H1 (cell line): ENCODE measurements at regions not wholly inside any gene's neighbourhood (a gene's known extent, or its start where the extent isn't known, plus 50 kb on each side); places are given as distances from the start of the nearest gene placed in this dataset.

ENCODE experiments used
- CTCF ChIA-PET: fragments of 300-600 bp; sonication (Branson Sonifier 250); formaldehyde crosslinking; loops from one replicate; lab custom pipeline; 2021; ENCODE audit not compliant: partially characterized antibody; lab: Charles Lee
- POLR2A ChIA-PET: fragments of 300-600 bp; sonication (Branson Sonifier 250); formaldehyde crosslinking; loops from one replicate; lab custom pipeline; 2021; ENCODE audit warnings: inconsistent platforms; ENCODE audit not compliant: partially characterized antibody; lab: Charles Lee
- DNase-seq, 2 experiments: peaks; one replicate each; pipeline versions ENCODE4 v3.0.0 to v3.0.0-alpha.2; 2010 to 2022; ENCODE audit warnings: low spot score in 2 of 2, low read depth in 1 of 2, mixed read lengths in 1 of 2
- FAIRE-seq: peaks from 2 replicates; lab custom pipeline; 2011; peaks lifted over from hg19 to GRCh38; lab: Jason Lieb, UNC
- H2AFZ ChIP-seq: 2 replicates; pipeline ENCODE4 v1.8.1; 2012; ENCODE audit warnings: low read length, inconsistent platforms
- H2AK5ac ChIP-seq: 2 replicates; pipeline ENCODE4 v1.6.1; 2013; ENCODE audit warnings: low read depth, low read length
- H2BK120ac ChIP-seq: replicated peaks from 2 replicates; pipeline ENCODE3; 2013; ENCODE audit warnings: low read depth, low read length, inconsistent platforms
- H2BK12ac ChIP-seq: 2 replicates; pipeline ENCODE4 v1.6.1; 2013; ENCODE audit warnings: low read depth, low read length
- H2BK15ac ChIP-seq: 2 replicates; pipeline ENCODE4 v1.6.1; 2013; ENCODE audit warnings: low read length
- H2BK20ac ChIP-seq: 2 replicates; pipeline ENCODE4 v1.6.1; 2013; ENCODE audit warnings: low read length
- H2BK5ac ChIP-seq: 2 replicates; pipeline ENCODE4 v1.6.1; 2013; ENCODE audit warnings: low read depth, low read length
- H3K14ac ChIP-seq: 2 replicates; pipeline ENCODE4 v1.6.1; 2013; ENCODE audit warnings: inconsistent platforms; ENCODE audit not compliant: insufficient read length
- H3K18ac ChIP-seq: 2 replicates; pipeline ENCODE4 v1.6.1; 2013; ENCODE audit warnings: low read length; ENCODE audit errors: extremely low read depth
- H3K23ac ChIP-seq: 2 replicates; pipeline ENCODE4 v1.6.1; 2013; ENCODE audit warnings: inconsistent platforms; ENCODE audit not compliant: insufficient read length
- H3K23me2 ChIP-seq: 2 replicates; pipeline ENCODE4 v1.6.1; 2013; ENCODE audit warnings: low read depth, low read length
- H3K27ac ChIP-seq: 2 replicates; pipeline ENCODE4 v1.6.1; 2011; ENCODE audit warnings: low read depth, low read length, inconsistent platforms
- H3K27me3 ChIP-seq, 4 experiments: replicated peaks in 1 of 4; 1 replicate in 1 of 4; 2 replicates in 3 of 4; pipeline versions ENCODE4 v1.6.1 to v1.8.1; 2011 to 2013; ENCODE audit warnings: low read length in 3 of 4, mild to moderate bottlenecking in 3 of 4, inconsistent platforms in 2 of 4, mixed read lengths in 2 of 4, moderate library complexity in 1 of 4; ENCODE audit not compliant: control insufficient read depth in 3 of 4, insufficient read depth in 3 of 4; ENCODE audit errors: extremely low read depth in 1 of 4
- H3K36me3 ChIP-seq, 4 experiments: 2 replicates each; pipeline versions ENCODE4 v1.6.1 to v1.8.1; 2011 to 2013; ENCODE audit warnings: mild to moderate bottlenecking in 4 of 4, low read length in 3 of 4, moderate library complexity in 2 of 4, control low read depth in 1 of 4, inconsistent platforms in 1 of 4; ENCODE audit not compliant: insufficient read depth in 4 of 4, control insufficient read depth in 2 of 4
- H3K4ac ChIP-seq: replicated peaks from 2 replicates; pipeline ENCODE3; 2013; ENCODE audit warnings: low read length, low read depth, mixed read lengths, inconsistent platforms; ENCODE audit not compliant: insufficient read length
- H3K4me1 ChIP-seq, 4 experiments: replicated peaks in 1 of 4; 1 replicate in 1 of 4; 2 replicates in 3 of 4; pipeline versions ENCODE4 v1.6.1 to v1.8.1; 2011 to 2013; ENCODE audit warnings: low read length in 3 of 4, inconsistent platforms in 2 of 4, mixed read lengths in 1 of 4; ENCODE audit not compliant: insufficient read depth in 4 of 4, control insufficient read depth in 3 of 4
- H3K4me2 ChIP-seq, 2 experiments: 2 replicates each; pipeline versions ENCODE4 v1.6.1 to v1.8.1; 2011 to 2013; ENCODE audit warnings: low read depth in 2 of 2, low read length in 2 of 2, control low read depth in 1 of 2, inconsistent platforms in 1 of 2, mild to moderate bottlenecking in 1 of 2; ENCODE audit not compliant: insufficient read depth in 1 of 2
- H3K4me3 ChIP-seq, 4 experiments: fragments of 200-600, 300-600 bp in 1 of 4; sonication (generic), shearing (Covaris generic), sonication (Bioruptor Twin) in 1 of 4; 2 replicates each; pipeline versions ENCODE4 v1.5.1 to v1.8.1; 2011 to 2016; ENCODE audit warnings: low read length in 4 of 4, low read depth in 3 of 4, control low read depth in 2 of 4, inconsistent platforms in 2 of 4, mild to moderate bottlenecking in 2 of 4, mixed read lengths in 1 of 4, moderate library complexity in 1 of 4; ENCODE audit not compliant: insufficient read depth in 2 of 4; ENCODE audit errors: extremely low read depth in 1 of 4
- H3K56ac ChIP-seq: replicated peaks from 2 replicates; pipeline ENCODE3; 2013; ENCODE audit warnings: low read depth, mild to moderate bottlenecking, mixed read lengths, low read length, inconsistent platforms; ENCODE audit not compliant: insufficient read length
- H3K79me1 ChIP-seq: 2 replicates; pipeline ENCODE4 v1.6.1; 2013; ENCODE audit warnings: low read depth, low read length, control low read depth
- H3K79me2 ChIP-seq, 2 experiments: 2 replicates each; pipeline versions ENCODE4 v1.6.1 to v1.8.1; 2012 to 2013; ENCODE audit warnings: low read length in 2 of 2, mild to moderate bottlenecking in 2 of 2, inconsistent platforms in 1 of 2; ENCODE audit not compliant: insufficient read depth in 2 of 2, control insufficient read depth in 1 of 2
- H3K9ac ChIP-seq, 4 experiments: replicated peaks in 1 of 4; 1 replicate in 1 of 4; 2 replicates in 3 of 4; pipeline versions ENCODE4 v1.6.1 to v1.8.1; 2011 to 2013; ENCODE audit warnings: low read depth in 3 of 4, low read length in 3 of 4, control low read depth in 2 of 4, mild to moderate bottlenecking in 2 of 4, moderate library complexity in 2 of 4, inconsistent platforms in 1 of 4; ENCODE audit errors: extremely low read depth in 1 of 4
- H3K9me3 ChIP-seq, 2 experiments: 2 replicates each; pipeline versions ENCODE4 v1.6.1 to v1.8.1; 2012 to 2013; ENCODE audit warnings: mild to moderate bottlenecking in 2 of 2, moderate library complexity in 2 of 2, control low read depth in 1 of 2, inconsistent platforms in 1 of 2, low read depth in 1 of 2, low read length in 1 of 2, mixed read lengths in 1 of 2; ENCODE audit not compliant: insufficient read depth in 2 of 2
- H4K20me1 ChIP-seq, 2 experiments: replicated peaks in 1 of 2; 2 replicates each; pipeline versions ENCODE3 to v1.8.1; 2011 to 2013; ENCODE audit warnings: inconsistent platforms in 2 of 2, low read length in 2 of 2, mild to moderate bottlenecking in 1 of 2; ENCODE audit not compliant: insufficient read depth in 2 of 2, control insufficient read depth in 1 of 2
- H4K5ac ChIP-seq: 2 replicates; pipeline ENCODE4 v1.6.1; 2013; ENCODE audit warnings: low read length, low read depth, mixed read lengths, inconsistent platforms; ENCODE audit not compliant: insufficient read length
- H4K8ac ChIP-seq: 2 replicates; pipeline ENCODE4 v1.8.0; 2013; ENCODE audit warnings: mild to moderate bottlenecking, moderate library complexity, low read length, inconsistent platforms; ENCODE audit not compliant: insufficient read depth; ENCODE audit errors: extremely low read depth
- H4K91ac ChIP-seq: replicated peaks from 2 replicates; pipeline ENCODE3; 2013; ENCODE audit warnings: low read length, mixed read lengths, inconsistent platforms; ENCODE audit not compliant: insufficient read length
- ASH2L ChIP-seq: fragments of 200-600, 300-600 bp; sonication (generic); IDR thresholded peaks from one replicate; pipeline ENCODE4 v1.7.1; 2017; ENCODE audit warnings: low read length
- CBX5 ChIP-seq: fragments of 300-800, 300-1000 bp; sonication (generic); IDR thresholded peaks from 2 replicates; pipeline ENCODE4 v1.7.1; 2016; ENCODE audit warnings: antibody characterized with exemption, low read length, low read depth
- CEBPB ChIP-seq: IDR thresholded peaks from 2 replicates; pipeline ENCODE4 v1.6.1; 2012; ENCODE audit warnings: low read depth, low read length
- CTBP2 ChIP-seq: IDR thresholded peaks from 2 replicates; pipeline ENCODE4 v1.7.0; 2011; ENCODE audit warnings: borderline replicate concordance, mild to moderate bottlenecking, moderate library complexity, mixed read lengths, low read length; ENCODE audit not compliant: insufficient read depth, insufficient read length
- GTF2F1 ChIP-seq: IDR thresholded peaks from 2 replicates; pipeline ENCODE4 v1.6.1; 2012; ENCODE audit warnings: low read depth, low read length, improper control_type of control experiment, borderline replicate concordance
- NANOG ChIP-seq: IDR thresholded peaks from 2 replicates; pipeline ENCODE4 v1.6.1; 2011; ENCODE audit warnings: low read length, low read depth, mild to moderate bottlenecking, inconsistent platforms; ENCODE audit not compliant: insufficient read depth, poor library complexity, severe bottlenecking
- SIN3A ChIP-seq, 2 experiments: IDR thresholded peaks in 1 of 2; conservative IDR thresholded peaks in 1 of 2; 2 replicates each; pipeline ENCODE4 v1.6.1; 2011 to 2012; ENCODE audit warnings: low read length in 2 of 2, improper control_type of control experiment in 1 of 2, low read depth in 1 of 2, mild to moderate bottlenecking in 1 of 2
- SIRT6 ChIP-seq: IDR thresholded peaks from one replicate; pipeline ENCODE4 v1.7.1; 2012; ENCODE audit warnings: low read length, inconsistent platforms
- TCF12 ChIP-seq: IDR thresholded peaks from 2 replicates; pipeline ENCODE4 v1.6.1; 2011; ENCODE audit warnings: low read depth, mild to moderate bottlenecking, low read length
- TEAD4 ChIP-seq: IDR thresholded peaks from 2 replicates; pipeline ENCODE4 v1.6.1; 2012; ENCODE audit warnings: low read depth, low read length, inconsistent platforms, mixed read lengths
- WGBS, 2 experiments: shearing (Covaris generic) in 1 of 2; methylation state at CpG; one replicate each; pipeline versions ENCODE4 v1.1.6 to v1.1.7; 2013 to 2015; ENCODE audit warnings: low lambda C conversion rate in 2 of 2, mixed read lengths in 2 of 2, inconsistent platforms in 1 of 2, low coverage in 1 of 2, missing lambda C conversion rate in 1 of 2; ENCODE audit not compliant: insufficient replicate concordance in 2 of 2, insufficient coverage in 1 of 2, insufficient read length in 1 of 2; ENCODE audit errors: extremely low coverage in 1 of 2, missing lambda C conversion rate in 1 of 2; 5-methylcytosine and 5-hydroxymethylcytosine counted together

GRCh38 chr12:59069516-59069915, 149.2 kb upstream of the LRIG3 start:
- no peak overlapping the region for H4K5ac ChIP-seq
- H3K14ac ChIP-seq: no peak overlapping the region
- FAIRE-seq (no peak), DNase-seq (no peak)
- H3K4me3 ChIP-seq: no peak overlapping the region
- no peaks in the 10 kb centered on the region for H4K20me1 ChIP-seq
- no peak overlapping the region for H4K91ac ChIP-seq
- H3K18ac ChIP-seq: no peak overlapping the region
- POLR2A ChIA-PET: no interaction called here
- H2BK5ac ChIP-seq: no peak overlapping the region
- no peaks in the 10 kb centered on the region for H3K27me3 ChIP-seq
- H3K23ac ChIP-seq: no peak overlapping the region
- H3K9ac ChIP-seq: no peak overlapping the region
- no peaks in the 10 kb centered on the region for H3K79me2 ChIP-seq
- H2AFZ ChIP-seq: no peak overlapping the region
- no peak overlapping the region for H2AK5ac ChIP-seq
- no peak overlapping the region for H2BK15ac ChIP-seq
- no peak overlapping the region for H4K8ac ChIP-seq
- no peak overlapping the region for H2BK20ac ChIP-seq
- H3K56ac ChIP-seq: no peak overlapping the region
- no peaks in the 10 kb centered on the region for H3K79me1 ChIP-seq
- H3K27ac ChIP-seq: no peak overlapping the region
- CTCF ChIA-PET: no interaction called here
- H2BK120ac ChIP-seq: no peak overlapping the region
- TF ChIP-seq CTBP2 (no peak), CBX5 (no peak), GTF2F1 (no peak), SIN3A (conservative IDR thresholded peaks at IDR 0.05 in 1 of 2, IDR thresholded peaks at IDR 0.05 in 1 of 2; ENCODE audit: low read depth in 1 of 2, low read length in 2 of 2) (no peak), TCF12 (no peak), NANOG (no peak), TEAD4 (no peak), ASH2L (no peak), CEBPB (no peak), SIRT6 (no peak)
- no peaks in the 10 kb centered on the region for H3K9me3 ChIP-seq
- H3K4me1 ChIP-seq: no peaks in the 10 kb centered on the region
- no peak overlapping the region for H2BK12ac ChIP-seq
- H3K23me2 ChIP-seq: no peaks in the 10 kb centered on the region
- no peak overlapping the region for H3K4ac ChIP-seq
- H3K36me3 ChIP-seq: no peaks in the 10 kb centered on the region
- no peak overlapping the region for H3K4me2 ChIP-seq
- 94% methylated on average over 1 of the region's 1 CpG; no CpG with 5 or more reads in 1 of the 2 experiments for WGBS, 2 experiments
